ENCODE measurements at regions not wholly inside any gene's neighbourhood (a gene's known extent, or its start where the extent isn't known, plus 50 kb on each side); places are given as distances from the start of the nearest gene placed in this dataset.
A peak's percentile ranks its signal among the peaks of the same experiment; 100 is the strongest.

DNA sequence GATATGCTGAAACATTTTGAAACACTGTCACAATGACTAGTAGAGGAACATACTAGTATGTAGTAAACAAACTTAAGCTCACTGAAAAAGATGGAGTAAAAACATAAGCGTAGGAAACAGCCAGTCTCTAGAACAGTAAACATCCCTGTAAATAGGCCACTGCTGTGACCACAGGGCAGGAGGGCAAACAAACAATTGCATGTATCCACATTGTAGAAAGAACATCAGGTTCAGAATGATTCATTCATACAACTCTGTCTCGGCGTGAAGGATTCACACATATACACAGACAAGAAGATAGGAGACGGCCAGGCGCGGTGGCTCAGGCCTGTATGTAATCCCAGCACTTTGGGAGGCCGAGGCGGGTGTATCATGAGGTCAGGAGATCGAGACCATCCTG is 390.1 kb downstream of the IRS2 start:
- no peak for ATAC-seq
- BruUV-seq (replicated peaks): no TSS peak
- Histone ChIP-seq H3K36me3 (ENCODE audit: control insufficient read depth in 2 of 2, insufficient read depth in 2 of 2, low read length in 1 of 2) (no peaks in the 10 kb centered on the region), H3K4me2 (ENCODE audit: control insufficient read depth, insufficient read depth) (no peak overlapping the region), H3K4me3 (no peak overlapping the region), H3K79me2 (ENCODE audit: control insufficient read depth, insufficient read depth, low read length) (no peaks in the 10 kb centered on the region), H2AFZ (ENCODE audit: control insufficient read depth, low read depth, low read length) (no peak overlapping the region), H4K20me1 (ENCODE audit: control insufficient read depth, insufficient read depth) (no peaks in the 10 kb centered on the region), H3K27ac (ENCODE audit: control insufficient read depth, insufficient read depth) (no peak overlapping the region), H3K27me3 (replicated peaks in 1 of 2; ENCODE audit: control insufficient read depth in 2 of 2, insufficient read depth in 2 of 2, low read length in 1 of 2) (no peaks in the 10 kb centered on the region), H3K4me1 (ENCODE audit: control insufficient read depth, insufficient read depth, low read length) (no peaks in the 10 kb centered on the region), H3K9ac (ENCODE audit: control insufficient read depth, insufficient read depth, low read length) (no peak overlapping the region), H3K9me3 (replicated peaks; ENCODE audit: control insufficient read depth, insufficient read depth, low read length) (no peaks in the 10 kb centered on the region)
- TF ChIP-seq CBX3 (IDR thresholded peaks at IDR 0.05; ENCODE audit: borderline replicate concordance, low read depth) (no peak), SRF (IDR thresholded peaks at IDR 0.05; ENCODE audit: low read depth in 2 of 2, low read length in 2 of 2) (no peak), CHD4 (IDR thresholded peaks at IDR 0.05) (no peak), YY1 (IDR thresholded peaks at IDR 0.05; ENCODE audit: low read depth, low read length) (no peak)
- TF ChIP-seq, protein P1, sequence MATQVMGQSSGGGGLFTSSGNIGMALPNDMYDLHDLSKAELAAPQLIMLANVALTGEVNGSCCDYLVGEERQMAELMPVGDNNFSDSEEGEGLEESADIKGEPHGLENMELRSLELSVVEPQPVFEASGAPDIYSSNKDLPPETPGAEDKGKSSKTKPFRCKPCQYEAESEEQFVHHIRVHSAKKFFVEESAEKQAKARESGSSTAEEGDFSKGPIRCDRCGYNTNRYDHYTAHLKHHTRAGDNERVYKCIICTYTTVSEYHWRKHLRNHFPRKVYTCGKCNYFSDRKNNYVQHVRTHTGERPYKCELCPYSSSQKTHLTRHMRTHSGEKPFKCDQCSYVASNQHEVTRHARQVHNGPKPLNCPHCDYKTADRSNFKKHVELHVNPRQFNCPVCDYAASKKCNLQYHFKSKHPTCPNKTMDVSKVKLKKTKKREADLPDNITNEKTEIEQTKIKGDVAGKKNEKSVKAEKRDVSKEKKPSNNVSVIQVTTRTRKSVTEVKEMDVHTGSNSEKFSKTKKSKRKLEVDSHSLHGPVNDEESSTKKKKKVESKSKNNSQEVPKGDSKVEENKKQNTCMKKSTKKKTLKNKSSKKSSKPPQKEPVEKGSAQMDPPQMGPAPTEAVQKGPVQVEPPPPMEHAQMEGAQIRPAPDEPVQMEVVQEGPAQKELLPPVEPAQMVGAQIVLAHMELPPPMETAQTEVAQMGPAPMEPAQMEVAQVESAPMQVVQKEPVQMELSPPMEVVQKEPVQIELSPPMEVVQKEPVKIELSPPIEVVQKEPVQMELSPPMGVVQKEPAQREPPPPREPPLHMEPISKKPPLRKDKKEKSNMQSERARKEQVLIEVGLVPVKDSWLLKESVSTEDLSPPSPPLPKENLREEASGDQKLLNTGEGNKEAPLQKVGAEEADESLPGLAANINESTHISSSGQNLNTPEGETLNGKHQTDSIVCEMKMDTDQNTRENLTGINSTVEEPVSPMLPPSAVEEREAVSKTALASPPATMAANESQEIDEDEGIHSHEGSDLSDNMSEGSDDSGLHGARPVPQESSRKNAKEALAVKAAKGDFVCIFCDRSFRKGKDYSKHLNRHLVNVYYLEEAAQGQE (IDR thresholded peaks at IDR 0.05; ENCODE audit: low read depth, low read length): no peak
- 45% methylated on average over 9 of the region's 9 CpGs for WGBS (ENCODE audit: insufficient coverage, insufficient replicate concordance, low lambda C conversion rate, missing lambda C conversion rate)
- intact Hi-C loops (cut with micrococcal nuclease; ENCODE audit: unreplicated experiment): no loop called here
- ChIA-PET POLR2A (no interaction called here), RAD21 (ENCODE audit: unreplicated experiment) (interaction anchor here (1.3 kb wide), 1 partner anchor 69 kb away, joined by 3 read pairs; no protein-coding TSS in a partner anchor), CTCF (no interaction called here), SMC1A (ENCODE audit: uncharacterized antibody, unreplicated experiment) (interaction anchor here (0.7 kb wide), 1 partner anchor 267 kb away, joined by 3 read pairs; no protein-coding TSS in a partner anchor)
- in situ Hi-C loops (cut with MboI): no loop called here
- FAIRE-seq: no peak
- DNase-seq (ENCODE audit: low read depth, low spot score): no peak

DNA sequence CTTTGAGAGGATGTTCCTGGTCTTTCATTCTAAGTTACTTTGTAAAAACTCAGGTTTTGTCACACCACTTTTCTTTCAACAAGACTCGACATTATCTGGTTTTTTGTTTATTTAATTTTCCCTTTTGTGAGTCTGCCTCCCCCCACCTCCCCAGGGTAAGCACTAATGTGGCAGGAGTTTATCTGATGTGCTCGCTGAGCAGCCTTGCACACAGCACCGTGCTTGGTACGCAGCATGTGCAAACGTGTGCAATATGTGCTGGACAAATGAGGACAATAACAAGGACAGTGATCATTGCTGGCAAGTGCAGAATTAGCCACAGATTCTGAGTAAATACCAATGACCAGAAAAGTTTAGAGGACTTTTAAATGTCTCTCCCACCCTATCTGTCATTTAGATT is 391.4 kb downstream of the IRS2 start:
- DNase-seq (ENCODE audit: low read depth, low spot score) (no peak), ATAC-seq (no peak), FAIRE-seq (no peak)
- WGBS (ENCODE audit: insufficient coverage, insufficient replicate concordance, low lambda C conversion rate, missing lambda C conversion rate): 52% methylated on average over 5 of the region's 5 CpGs
- Histone ChIP-seq H3K4me2 (ENCODE audit: control insufficient read depth, insufficient read depth) (no peak overlapping the region), H3K27ac (ENCODE audit: control insufficient read depth, insufficient read depth) (no peak overlapping the region), H4K20me1 (ENCODE audit: control insufficient read depth, insufficient read depth) (no peaks in the 10 kb centered on the region), H3K27me3 (replicated peaks in 1 of 2; ENCODE audit: control insufficient read depth in 2 of 2, insufficient read depth in 2 of 2, low read length in 1 of 2) (no peaks in the 10 kb centered on the region), H3K79me2 (ENCODE audit: control insufficient read depth, insufficient read depth, low read length) (no peaks in the 10 kb centered on the region), H3K4me1 (ENCODE audit: control insufficient read depth, insufficient read depth, low read length) (no peaks in the 10 kb centered on the region), H2AFZ (ENCODE audit: control insufficient read depth, low read depth, low read length) (no peak overlapping the region), H3K4me3 (no peak overlapping the region), H3K9me3 (replicated peaks; ENCODE audit: control insufficient read depth, insufficient read depth, low read length) (no peaks in the 10 kb centered on the region), H3K36me3 (ENCODE audit: control insufficient read depth in 2 of 2, insufficient read depth in 2 of 2, low read length in 1 of 2) (no peaks in the 10 kb centered on the region), H3K9ac (ENCODE audit: control insufficient read depth, insufficient read depth, low read length) (no peak overlapping the region)
- in situ Hi-C loops (cut with MboI): no loop called here
- ChIA-PET RAD21 (ENCODE audit: unreplicated experiment) (no interaction called here), SMC1A (ENCODE audit: uncharacterized antibody, unreplicated experiment) (no interaction called here), POLR2A (no interaction called here), CTCF (no interaction called here)
- no peak for TF ChIP-seq NFXL1 (IDR thresholded peaks at IDR 0.05; ENCODE audit: borderline replicate concordance)
- no peak for TF ChIP-seq RFX5 (IDR thresholded peaks at IDR 0.05; ENCODE audit: low read depth, low read length)
- TF ChIP-seq, protein P2, sequence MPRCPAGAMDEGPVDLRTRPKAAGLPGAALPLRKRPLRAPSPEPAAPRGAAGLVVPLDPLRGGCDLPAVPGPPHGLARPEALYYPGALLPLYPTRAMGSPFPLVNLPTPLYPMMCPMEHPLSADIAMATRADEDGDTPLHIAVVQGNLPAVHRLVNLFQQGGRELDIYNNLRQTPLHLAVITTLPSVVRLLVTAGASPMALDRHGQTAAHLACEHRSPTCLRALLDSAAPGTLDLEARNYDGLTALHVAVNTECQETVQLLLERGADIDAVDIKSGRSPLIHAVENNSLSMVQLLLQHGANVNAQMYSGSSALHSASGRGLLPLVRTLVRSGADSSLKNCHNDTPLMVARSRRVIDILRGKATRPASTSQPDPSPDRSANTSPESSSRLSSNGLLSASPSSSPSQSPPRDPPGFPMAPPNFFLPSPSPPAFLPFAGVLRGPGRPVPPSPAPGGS (IDR thresholded peaks at IDR 0.05; ENCODE audit: borderline replicate concordance, insufficient read depth, low read depth, low read length, poor library complexity, severe bottlenecking): peak; percentile 75
- TF ChIP-seq NFYA (IDR thresholded peaks at IDR 0.05; ENCODE audit: borderline replicate concordance, low read depth, low read length): no peak
- intact Hi-C loops (cut with micrococcal nuclease; ENCODE audit: unreplicated experiment): no loop called here
- no TSS peak for BruUV-seq (replicated peaks)

Measured in GM12878 (cell line).